NT2/D1 (cell line): ENCODE measurements at regions not wholly inside any gene's neighbourhood (a gene's known extent, or its start where the extent isn't known, plus 50 kb on each side); places are given as distances from the start of the nearest gene placed in this dataset.

Experiments used
- SUZ12 ChIP-seq: IDR thresholded peaks from 2 replicates; pipeline ENCODE4 v1.6.1; 2011; ENCODE audit not compliant: insufficient read length, insufficient read depth; ENCODE audit errors: extremely low read depth
- YY1 ChIP-seq: IDR thresholded peaks from 2 replicates; pipeline ENCODE4 v1.6.1; 2011; ENCODE audit not compliant: insufficient read length, insufficient read depth
- ZNF274 ChIP-seq: IDR thresholded peaks from 2 replicates; pipeline ENCODE4 v1.6.1; 2011; ENCODE audit warnings: mild to moderate bottlenecking, low read depth, low read length

GRCh38 chr5:54795284-54795683 lies 190.1 kb downstream of the ESM1 start:
- TF ChIP-seq YY1 = no peak
- TF ChIP-seq ZNF274 = no peak
- TF ChIP-seq SUZ12 = no peak
